ENCODE measurements at regions not wholly inside any gene's neighbourhood (a gene's known extent, or its start where the extent isn't known, plus 50 kb on each side); places are given as distances from the start of the nearest gene placed in this dataset.
A peak's percentile ranks its signal among the peaks of the same experiment; 100 is the strongest.
"Not testable (repeated sequence)": the region's sequence is repeated elsewhere in the genome, so short reads cannot be mapped to it uniquely, and the experiment has no call there.

- no peak for DNase-seq (ENCODE audit: low read depth)
Measured at GRCh38 chr1:163983097-163983496, 575.9 kb upstream of the PBX1 start.

GRCh38 chr1:163985700-163986099 is 573.3 kb upstream of the PBX1 start:
- no peak for DNase-seq (ENCODE audit: low read depth)

- no peak for DNase-seq (ENCODE audit: low read depth)
Measured at GRCh38 chr1:163999131-163999530, 559.9 kb upstream of the PBX1 start.

GRCh38 chr1:164006186-164006585 is 552.8 kb upstream of the PBX1 start:
- not testable (repeated sequence) for DNase-seq (ENCODE audit: low read depth)

- no peak for DNase-seq (ENCODE audit: low read depth)
Measured at GRCh38 chr1:164006621-164007020, 552.4 kb upstream of the PBX1 start.

GRCh38 chr1:164017239-164017638 is 541.7 kb upstream of the PBX1 start:
- DNase-seq (ENCODE audit: low read depth), result no peak

GRCh38 chr1:164020391-164020790 is 538.6 kb upstream of the PBX1 start:
- no peak for DNase-seq (ENCODE audit: low read depth)

- no peak for DNase-seq (ENCODE audit: low read depth)
Measured at GRCh38 chr1:164021813-164022212, 537.2 kb upstream of the PBX1 start.

GRCh38 chr1:164033782-164034181 is 525.2 kb upstream of the PBX1 start:
- DNase-seq (ENCODE audit: low read depth), result no peak

GRCh38 chr1:164040754-164041153 is 518.2 kb upstream of the PBX1 start:
- no peak for DNase-seq (ENCODE audit: low read depth)

- DNase-seq (ENCODE audit: low read depth), result peak; percentile 32
Measured at GRCh38 chr1:164051782-164052181, 507.2 kb upstream of the PBX1 start.

- no peak for DNase-seq (ENCODE audit: low read depth)
Measured at GRCh38 chr1:164054331-164054730, 504.7 kb upstream of the PBX1 start.

GRCh38 chr1:164058198-164058597 is 500.8 kb upstream of the PBX1 start:
- DNase-seq (ENCODE audit: low read depth), result no peak

GRCh38 chr1:164061528-164061927 is 497.5 kb upstream of the PBX1 start:
- no peak for DNase-seq (ENCODE audit: low read depth)

- DNase-seq (ENCODE audit: low read depth), result no peak
Measured at GRCh38 chr1:164064501-164064900, 494.5 kb upstream of the PBX1 start.

- DNase-seq (ENCODE audit: low read depth), result no peak
Measured at GRCh38 chr1:164071288-164071687, 487.7 kb upstream of the PBX1 start.

GRCh38 chr1:164086832-164087231 is 472.2 kb upstream of the PBX1 start:
- DNase-seq (ENCODE audit: low read depth), result no peak

- DNase-seq (ENCODE audit: low read depth), result no peak
Measured at GRCh38 chr1:164087906-164088453, 471.0 kb upstream of the PBX1 start.

GRCh38 chr1:164092603-164093353 is 466.2 kb upstream of the PBX1 start:
- DNase-seq (ENCODE audit: low read depth), result no peak

- no peak for DNase-seq (ENCODE audit: low read depth)
Measured at GRCh38 chr1:164093543-164093942, 465.4 kb upstream of the PBX1 start.

GRCh38 chr1:164101802-164102201 is 457.2 kb upstream of the PBX1 start:
- no peak for DNase-seq (ENCODE audit: low read depth)

- no peak for DNase-seq (ENCODE audit: low read depth)
Measured at GRCh38 chr1:164131949-164132348, 427.0 kb upstream of the PBX1 start.

- no peak for DNase-seq (ENCODE audit: low read depth)
Measured at GRCh38 chr1:164137273-164137925, 421.6 kb upstream of the PBX1 start.

- no peak for DNase-seq (ENCODE audit: low read depth)
Measured at GRCh38 chr1:164141797-164142196, 417.2 kb upstream of the PBX1 start.
